HUES6 (cell line): ENCODE measurements at regions not wholly inside any gene's neighbourhood (a gene's known extent, or its start where the extent isn't known, plus 50 kb on each side); places are given as distances from the start of the nearest gene placed in this dataset.
"Not testable (repeated sequence)": the region's sequence is repeated elsewhere in the genome, so short reads cannot be mapped to it uniquely, and the experiment has no call there.

Experiments used
- H3K27ac ChIP-seq: 2 replicates; pipeline ENCODE4 v1.7.0; 2013; ENCODE audit warnings: low read depth, mild to moderate bottlenecking, low read length, inconsistent platforms
- H3K27me3 ChIP-seq: 2 replicates; pipeline ENCODE4 v1.6.1; 2013; ENCODE audit warnings: low read length; ENCODE audit not compliant: control insufficient read depth, insufficient read depth
- H3K36me3 ChIP-seq: 2 replicates; pipeline ENCODE4 v1.6.1; 2013; ENCODE audit warnings: low read length; ENCODE audit not compliant: control insufficient read depth, insufficient read depth
- H3K4me1 ChIP-seq: 2 replicates; pipeline ENCODE4 v1.6.1; 2013; ENCODE audit warnings: low read length; ENCODE audit not compliant: control insufficient read depth, insufficient read depth
- H3K4me3 ChIP-seq: 2 replicates; pipeline ENCODE4 v1.5.1; 2013; ENCODE audit warnings: low read depth, low read length
- H3K9ac ChIP-seq: one replicate; pipeline ENCODE4 v1.6.1; 2013; ENCODE audit warnings: mild to moderate bottlenecking, low read length
- H3K9me3 ChIP-seq: 2 replicates; pipeline ENCODE4 v1.6.1; 2013; ENCODE audit warnings: low read depth, low read length; ENCODE audit not compliant: control insufficient read depth, insufficient read depth

GRCh38 chr13:83007226-83007625 lies 875.0 kb downstream of the SLITRK1 start:
- H3K4me3 ChIP-seq, result no peak overlapping the region
- no peaks in the 10 kb centered on the region for H3K27me3 ChIP-seq
- H3K36me3 ChIP-seq, result no peaks in the 10 kb centered on the region

DNA sequence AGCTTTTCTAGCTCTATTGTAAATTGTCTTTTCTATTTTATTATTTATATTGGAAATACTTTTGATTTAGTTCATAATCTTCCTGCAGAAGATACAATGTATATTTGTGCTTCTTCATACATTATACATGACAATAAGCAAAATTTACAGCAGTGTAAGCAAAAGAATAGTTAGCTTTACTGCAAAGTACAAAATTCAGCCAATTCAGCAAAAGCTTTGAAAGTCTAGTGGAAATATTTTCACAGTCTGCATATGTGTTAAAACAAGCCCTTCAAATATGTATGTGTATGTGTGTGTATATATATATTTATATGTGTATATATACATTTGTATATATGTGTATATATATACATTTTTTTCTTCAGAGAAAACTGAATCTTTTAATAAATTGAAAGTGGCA lies 879.1 kb downstream of the SLITRK1 start:
- H3K27ac ChIP-seq, result no peak overlapping the region
- H3K4me1 ChIP-seq, result no peaks in the 10 kb centered on the region
- H3K27me3 ChIP-seq, result no peaks in the 10 kb centered on the region
- no peak overlapping the region for H3K9ac ChIP-seq
- no peaks in the 10 kb centered on the region for H3K36me3 ChIP-seq
- H3K4me3 ChIP-seq, result no peak overlapping the region
- no peaks in the 10 kb centered on the region for H3K9me3 ChIP-seq

More at GRCh38 chr13:83007226-83007625, 875.0 kb downstream of the SLITRK1 start:
- no peak overlapping the region for H3K27ac ChIP-seq
- no peaks in the 10 kb centered on the region for H3K4me1 ChIP-seq
- no peak overlapping the region for H3K9ac ChIP-seq
- H3K9me3 ChIP-seq, result no peaks in the 10 kb centered on the region

DNA sequence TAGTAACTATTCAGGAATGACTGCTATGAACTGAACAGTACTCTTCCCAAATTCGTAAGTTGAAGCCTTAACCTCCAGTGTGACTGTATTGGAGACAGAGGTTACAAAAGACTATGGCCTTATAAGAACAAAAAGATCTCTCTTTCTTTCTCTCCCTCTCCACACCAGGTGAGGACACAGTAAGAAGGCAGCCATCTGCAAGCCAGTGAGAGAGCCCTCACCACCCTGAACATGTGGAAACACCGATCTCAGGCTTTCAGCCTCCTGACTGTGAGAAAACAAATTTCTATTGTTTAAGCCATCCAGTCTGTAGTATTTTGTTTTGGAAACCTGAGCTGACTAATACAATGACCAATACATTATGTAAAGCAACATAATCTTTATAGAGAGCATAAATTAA lies 888.9 kb downstream of the SLITRK1 start:
- H3K36me3 ChIP-seq, result no peaks in the 10 kb centered on the region

DNA sequence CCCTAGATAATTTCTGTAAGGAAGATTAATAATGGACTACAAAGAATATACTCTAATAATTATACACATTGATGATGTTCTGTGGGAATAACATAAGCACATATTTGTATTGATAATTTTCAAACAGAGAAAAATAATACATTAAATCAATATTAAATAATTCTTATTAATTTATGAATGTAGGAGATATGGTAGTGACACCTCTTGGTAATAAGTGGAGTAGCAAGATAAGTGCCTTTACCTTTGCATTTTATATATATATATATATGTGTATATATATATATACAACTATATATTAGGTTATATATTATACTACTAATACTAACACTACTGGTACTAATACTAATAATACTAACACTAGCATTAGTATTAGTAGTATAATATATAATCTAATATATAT lies 905.8 kb downstream of the SLITRK1 start:
- H3K27me3 ChIP-seq, result no peaks in the 10 kb centered on the region
- no peak overlapping the region for H3K9ac ChIP-seq
- H3K4me3 ChIP-seq, result no peak overlapping the region
- H3K36me3 ChIP-seq, result no peaks in the 10 kb centered on the region
- no peaks in the 10 kb centered on the region for H3K4me1 ChIP-seq
- H3K9me3 ChIP-seq, result no peaks in the 10 kb centered on the region
- H3K27ac ChIP-seq, result no peak overlapping the region

More for the DNA sequence above, 888.9 kb downstream of the SLITRK1 start:
- no peak overlapping the region for H3K27ac ChIP-seq
- no peak overlapping the region for H3K9ac ChIP-seq
- no peaks in the 10 kb centered on the region for H3K4me1 ChIP-seq
- no peaks in the 10 kb centered on the region for H3K9me3 ChIP-seq
- H3K27me3 ChIP-seq, result no peaks in the 10 kb centered on the region
- no peak overlapping the region for H3K4me3 ChIP-seq

GRCh38 chr13:82963226-82964099 lies 918.8 kb downstream of the SLITRK1 start:
- H3K27ac ChIP-seq, result no peak overlapping the region
- H3K36me3 ChIP-seq, result no peaks in the 10 kb centered on the region
- H3K4me3 ChIP-seq, result no peak overlapping the region
- H3K27me3 ChIP-seq, result no peaks in the 10 kb centered on the region
- H3K4me1 ChIP-seq, result no peaks in the 10 kb centered on the region
- no peak overlapping the region for H3K9ac ChIP-seq
- no peaks in the 10 kb centered on the region for H3K9me3 ChIP-seq

- no peaks in the 10 kb centered on the region for H3K36me3 ChIP-seq
- no peaks in the 10 kb centered on the region for H3K9me3 ChIP-seq
- no peak overlapping the region for H3K9ac ChIP-seq
- H3K4me3 ChIP-seq, result no peak overlapping the region
- no peaks in the 10 kb centered on the region for H3K27me3 ChIP-seq
- H3K4me1 ChIP-seq, result no peaks in the 10 kb centered on the region
- no peak overlapping the region for H3K27ac ChIP-seq
These were observed 919.9 kb downstream of the SLITRK1 start for GRCh38 chr13:82962397-82962796.

DNA sequence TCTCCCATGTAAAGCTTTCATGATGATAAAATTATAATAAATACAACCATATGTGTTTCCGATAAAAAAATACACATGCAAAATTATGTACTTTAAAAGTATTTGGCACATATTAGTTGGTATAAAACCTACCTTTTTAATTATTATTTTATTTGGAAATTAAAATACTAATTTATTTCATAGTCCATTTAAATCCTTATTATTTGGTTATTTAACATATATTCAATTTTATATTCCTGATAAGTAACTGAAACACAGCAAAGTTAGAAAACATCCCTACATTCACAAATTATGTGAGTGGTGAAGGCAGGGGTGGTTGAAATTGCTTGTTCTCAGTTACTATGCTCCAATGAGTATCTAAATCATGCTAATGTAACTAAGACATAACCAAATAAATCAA lies 920.5 kb downstream of the SLITRK1 start:
- Histone ChIP-seq H3K27me3 (no peaks in the 10 kb centered on the region), H3K9me3 (no peaks in the 10 kb centered on the region), H3K9ac (no peak overlapping the region), H3K4me3 (no peak overlapping the region), H3K4me1 (no peaks in the 10 kb centered on the region), H3K27ac (no peak overlapping the region), H3K36me3 (no peaks in the 10 kb centered on the region)

- H3K27ac ChIP-seq, H3K27me3 ChIP-seq, H3K4me1 ChIP-seq, H3K36me3 ChIP-seq, H3K9me3 ChIP-seq, H3K4me3 ChIP-seq, H3K9ac ChIP-seq: not testable (repeated sequence)
These were observed 929.9 kb downstream of the SLITRK1 start for GRCh38 chr13:82952336-82952735.

- Histone ChIP-seq H3K9ac (no peak overlapping the region), H3K36me3 (no peaks in the 10 kb centered on the region), H3K4me1 (no peaks in the 10 kb centered on the region), H3K9me3 (no peaks in the 10 kb centered on the region), H3K27me3 (no peaks in the 10 kb centered on the region), H3K27ac (no peak overlapping the region), H3K4me3 (no peak overlapping the region)
These were observed 934.6 kb downstream of the SLITRK1 start for GRCh38 chr13:82947683-82948082.

GRCh38 chr13:82947191-82947621 lies 935.1 kb downstream of the SLITRK1 start:
- Histone ChIP-seq H3K27ac (no peak overlapping the region), H3K4me3 (no peak overlapping the region), H3K27me3 (no peaks in the 10 kb centered on the region), H3K9ac (no peak overlapping the region), H3K36me3 (no peaks in the 10 kb centered on the region), H3K4me1 (no peaks in the 10 kb centered on the region), H3K9me3 (no peaks in the 10 kb centered on the region)

DNA sequence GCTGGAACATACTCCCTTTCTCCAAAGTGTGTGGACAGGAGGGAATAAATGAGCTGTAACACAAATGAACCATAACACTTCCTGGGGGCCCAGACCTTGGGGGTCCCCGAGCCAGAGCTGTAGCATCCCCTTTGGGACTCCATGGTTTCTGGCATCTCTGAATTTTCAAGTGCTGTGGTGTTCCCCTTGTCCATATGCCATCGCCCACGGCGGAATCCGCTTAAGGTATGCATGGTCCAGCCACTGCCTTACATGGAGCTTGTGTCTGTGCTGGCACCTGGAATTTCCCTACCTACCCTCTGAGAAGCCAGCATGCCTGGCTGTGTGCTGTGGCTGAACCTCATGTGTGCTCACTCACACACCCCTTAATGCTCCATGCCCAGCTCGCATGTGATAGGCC lies 943.6 kb downstream of the SLITRK1 start:
- H3K36me3 ChIP-seq, result no peaks in the 10 kb centered on the region
- H3K4me1 ChIP-seq, result no peaks in the 10 kb centered on the region
- peaks cover 15% of the 10 kb centered on the region for H3K9me3 ChIP-seq
- no peak overlapping the region for H3K9ac ChIP-seq
- H3K27me3 ChIP-seq, result no peaks in the 10 kb centered on the region
- H3K4me3 ChIP-seq, result no peak overlapping the region
- no peak overlapping the region for H3K27ac ChIP-seq
